ENCODE measurements at regions not wholly inside any gene's neighbourhood (a gene's known extent, or its start where the extent isn't known, plus 50 kb on each side); places are given as distances from the start of the nearest gene placed in this dataset.

DNA sequence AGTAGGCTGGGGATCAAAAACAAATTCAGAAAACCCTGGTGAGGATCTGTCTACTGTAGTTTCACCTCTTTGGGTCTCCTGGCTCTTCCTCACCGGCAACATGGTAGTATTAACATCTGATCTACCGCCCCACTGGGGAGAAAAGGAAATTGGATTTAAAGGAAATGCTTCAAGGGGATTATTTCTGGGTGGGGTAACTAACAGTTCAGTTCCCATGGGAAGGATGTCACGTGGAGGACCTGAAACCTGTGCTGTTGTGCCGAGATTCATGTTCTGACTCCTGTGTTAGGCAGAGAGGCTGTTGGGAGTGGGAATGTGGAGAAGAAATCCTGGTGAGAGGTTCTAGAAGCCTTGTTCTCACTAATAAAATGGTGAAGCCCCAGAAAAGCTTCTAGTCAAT is 254.4 kb downstream of the BCOR start:
- CTCF ChIA-PET = no interaction called here
- H3K9ac ChIP-seq (ENCODE audit: low read length) = no peak overlapping the region
- H3K4me2 ChIP-seq (ENCODE audit: low read length) = no peak overlapping the region
- RAD21 ChIA-PET (ENCODE audit: low non-redundant PET in 1 of 2, low total read pairs in 2 of 2, uncharacterized antibody in 2 of 2, unreplicated experiment in 2 of 2) = no interaction called here
- TF ChIP-seq YY1 (IDR thresholded peaks at IDR 0.05; ENCODE audit: extremely low read depth, insufficient replicate concordance, low read depth, low read length) (no peak), SP1 (IDR thresholded peaks at IDR 0.05; ENCODE audit: low read depth) (no peak), ELF1 (IDR thresholded peaks at IDR 0.05; ENCODE audit: borderline replicate concordance, low read depth) (no peak), POLR2AphosphoS5 (IDR thresholded peaks at IDR 0.05; ENCODE audit: low read depth, low read length) (no peak), TCF7L2 (IDR thresholded peaks at IDR 0.05; ENCODE audit: borderline replicate concordance, extremely low read depth, insufficient read depth, insufficient read length) (no peak), SRF (IDR thresholded peaks at IDR 0.05; ENCODE audit: low read depth) (no peak), CBX3 (IDR thresholded peaks at IDR 0.05; ENCODE audit: low read depth) (no peak), RAD21 (IDR thresholded peaks at IDR 0.05; ENCODE audit: low read depth) (no peak), EGR1 (IDR thresholded peaks at IDR 0.05; ENCODE audit: low read depth) (no peak), CEBPB (IDR thresholded peaks at IDR 0.05; ENCODE audit: low read depth) (no peak), EZH2 (IDR thresholded peaks at IDR 0.05) (no peak), JUND (IDR thresholded peaks at IDR 0.05) (no peak), SIN3A (IDR thresholded peaks at IDR 0.05; ENCODE audit: low read depth) (no peak), POLR2A (IDR thresholded peaks at IDR 0.05; ENCODE audit: borderline replicate concordance, extremely low read depth, insufficient read depth, insufficient read length) (no peak)
- TF ChIP-seq, protein P1, sequence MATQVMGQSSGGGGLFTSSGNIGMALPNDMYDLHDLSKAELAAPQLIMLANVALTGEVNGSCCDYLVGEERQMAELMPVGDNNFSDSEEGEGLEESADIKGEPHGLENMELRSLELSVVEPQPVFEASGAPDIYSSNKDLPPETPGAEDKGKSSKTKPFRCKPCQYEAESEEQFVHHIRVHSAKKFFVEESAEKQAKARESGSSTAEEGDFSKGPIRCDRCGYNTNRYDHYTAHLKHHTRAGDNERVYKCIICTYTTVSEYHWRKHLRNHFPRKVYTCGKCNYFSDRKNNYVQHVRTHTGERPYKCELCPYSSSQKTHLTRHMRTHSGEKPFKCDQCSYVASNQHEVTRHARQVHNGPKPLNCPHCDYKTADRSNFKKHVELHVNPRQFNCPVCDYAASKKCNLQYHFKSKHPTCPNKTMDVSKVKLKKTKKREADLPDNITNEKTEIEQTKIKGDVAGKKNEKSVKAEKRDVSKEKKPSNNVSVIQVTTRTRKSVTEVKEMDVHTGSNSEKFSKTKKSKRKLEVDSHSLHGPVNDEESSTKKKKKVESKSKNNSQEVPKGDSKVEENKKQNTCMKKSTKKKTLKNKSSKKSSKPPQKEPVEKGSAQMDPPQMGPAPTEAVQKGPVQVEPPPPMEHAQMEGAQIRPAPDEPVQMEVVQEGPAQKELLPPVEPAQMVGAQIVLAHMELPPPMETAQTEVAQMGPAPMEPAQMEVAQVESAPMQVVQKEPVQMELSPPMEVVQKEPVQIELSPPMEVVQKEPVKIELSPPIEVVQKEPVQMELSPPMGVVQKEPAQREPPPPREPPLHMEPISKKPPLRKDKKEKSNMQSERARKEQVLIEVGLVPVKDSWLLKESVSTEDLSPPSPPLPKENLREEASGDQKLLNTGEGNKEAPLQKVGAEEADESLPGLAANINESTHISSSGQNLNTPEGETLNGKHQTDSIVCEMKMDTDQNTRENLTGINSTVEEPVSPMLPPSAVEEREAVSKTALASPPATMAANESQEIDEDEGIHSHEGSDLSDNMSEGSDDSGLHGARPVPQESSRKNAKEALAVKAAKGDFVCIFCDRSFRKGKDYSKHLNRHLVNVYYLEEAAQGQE (IDR thresholded peaks at IDR 0.05; ENCODE audit: low read depth) = no peak
- TF ChIP-seq, protein P2, sequence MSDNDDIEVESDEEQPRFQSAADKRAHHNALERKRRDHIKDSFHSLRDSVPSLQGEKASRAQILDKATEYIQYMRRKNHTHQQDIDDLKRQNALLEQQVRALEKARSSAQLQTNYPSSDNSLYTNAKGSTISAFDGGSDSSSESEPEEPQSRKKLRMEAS (IDR thresholded peaks at IDR 0.05) = no peak
- TF ChIP-seq, protein P3, sequence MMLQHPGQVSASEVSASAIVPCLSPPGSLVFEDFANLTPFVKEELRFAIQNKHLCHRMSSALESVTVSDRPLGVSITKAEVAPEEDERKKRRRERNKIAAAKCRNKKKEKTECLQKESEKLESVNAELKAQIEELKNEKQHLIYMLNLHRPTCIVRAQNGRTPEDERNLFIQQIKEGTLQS (IDR thresholded peaks at IDR 0.05) = no peak
- TF ChIP-seq, protein P4, sequence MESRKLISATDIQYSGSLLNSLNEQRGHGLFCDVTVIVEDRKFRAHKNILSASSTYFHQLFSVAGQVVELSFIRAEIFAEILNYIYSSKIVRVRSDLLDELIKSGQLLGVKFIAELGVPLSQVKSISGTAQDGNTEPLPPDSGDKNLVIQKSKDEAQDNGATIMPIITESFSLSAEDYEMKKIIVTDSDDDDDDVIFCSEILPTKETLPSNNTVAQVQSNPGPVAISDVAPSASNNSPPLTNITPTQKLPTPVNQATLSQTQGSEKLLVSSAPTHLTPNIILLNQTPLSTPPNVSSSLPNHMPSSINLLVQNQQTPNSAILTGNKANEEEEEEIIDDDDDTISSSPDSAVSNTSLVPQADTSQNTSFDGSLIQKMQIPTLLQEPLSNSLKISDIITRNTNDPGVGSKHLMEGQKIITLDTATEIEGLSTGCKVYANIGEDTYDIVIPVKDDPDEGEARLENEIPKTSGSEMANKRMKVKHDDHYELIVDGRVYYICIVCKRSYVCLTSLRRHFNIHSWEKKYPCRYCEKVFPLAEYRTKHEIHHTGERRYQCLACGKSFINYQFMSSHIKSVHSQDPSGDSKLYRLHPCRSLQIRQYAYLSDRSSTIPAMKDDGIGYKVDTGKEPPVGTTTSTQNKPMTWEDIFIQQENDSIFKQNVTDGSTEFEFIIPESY (IDR thresholded peaks at IDR 0.05; ENCODE audit: extremely low read depth, insufficient replicate concordance, low read length) = no peak
- intact Hi-C loops (cut with micrococcal nuclease) = no loop called here
- no peaks in the 10 kb centered on the region for H4K20me1 ChIP-seq (ENCODE audit: insufficient read depth)
- ATAC-seq = no peak
- no peak overlapping the region for H3K27ac ChIP-seq (ENCODE audit: low read depth, low read length)
- no peak overlapping the region for H2AFZ ChIP-seq (ENCODE audit: low read depth, low read length, poor library complexity, severe bottlenecking)
- H3K4me1 ChIP-seq (ENCODE audit: control insufficient read depth in 1 of 2, insufficient read depth in 2 of 2, low read length in 2 of 2) = no peaks in the 10 kb centered on the region
- BruUV-seq (replicated peaks) = no TSS peak
- no peaks in the 10 kb centered on the region for H3K36me3 ChIP-seq (ENCODE audit: control insufficient read depth in 1 of 2, insufficient read depth in 2 of 2, low read length in 2 of 2)
- H3K9me2 ChIP-seq (ENCODE audit: insufficient read depth) = no peaks in the 10 kb centered on the region
- no peaks in the 10 kb centered on the region for H3K27me3 ChIP-seq (ENCODE audit: insufficient read depth, low read length)
- H3K79me2 ChIP-seq (ENCODE audit: insufficient read depth, low read length) = no peaks in the 10 kb centered on the region
- H3K4me3 ChIP-seq (replicated peaks in 1 of 2; ENCODE audit: low read depth in 1 of 2, low read length in 2 of 2) = no peak overlapping the region
- DNase-seq (ENCODE audit: low read depth, low spot score) = no peak
- H3K9me3 ChIP-seq (ENCODE audit: control insufficient read depth in 1 of 2, insufficient read depth in 1 of 2, low read depth in 1 of 2, low read length in 2 of 2) = no peaks in the 10 kb centered on the region
- POLR2A ChIA-PET = no interaction called here

All from HCT116 (cell line).